CD4-positive, alpha-beta T cell treated with Interleukin-10 for 1 hour (primary cell): ENCODE measurements at regions not wholly inside any gene's neighbourhood (a gene's known extent, or its start where the extent isn't known, plus 50 kb on each side); places are given as distances from the start of the nearest gene placed in this dataset.

ENCODE experiments used
- DNase-seq: peaks from one replicate; pipeline ENCODE4 v3.0.0-alpha.2; 2020

- DNase-seq, result no peak
Observed at GRCh38 chr18:78168526-78168925, 811.1 kb upstream of the SALL3 start.

GRCh38 chr18:78169174-78169864 lies 810.3 kb upstream of the SALL3 start:
- no peak for DNase-seq

GRCh38 chr18:78171954-78172353 lies 807.7 kb upstream of the SALL3 start:
- DNase-seq, result no peak

- DNase-seq, result no peak
Observed at GRCh38 chr18:78174737-78175136, 804.9 kb upstream of the SALL3 start.

GRCh38 chr18:78178812-78179211 lies 800.8 kb upstream of the SALL3 start:
- no peak for DNase-seq

- DNase-seq, result no peak
Observed at GRCh38 chr18:78180741-78181140, 798.9 kb upstream of the SALL3 start.

- no peak for DNase-seq
Observed at GRCh38 chr18:78183815-78184214, 795.8 kb upstream of the SALL3 start.

- no peak for DNase-seq
Observed at GRCh38 chr18:78191276-78191675, 788.3 kb upstream of the SALL3 start.

- DNase-seq, result no peak
Observed at GRCh38 chr18:78192054-78192453, 787.6 kb upstream of the SALL3 start.

- no peak for DNase-seq
Observed at GRCh38 chr18:78196280-78196679, 783.3 kb upstream of the SALL3 start.

- DNase-seq, result no peak
Observed at GRCh38 chr18:78199002-78199401, 780.6 kb upstream of the SALL3 start.

- DNase-seq, result no peak
Observed at GRCh38 chr18:78199611-78200010, 780.0 kb upstream of the SALL3 start.

GRCh38 chr18:78207942-78208341 lies 771.7 kb upstream of the SALL3 start:
- DNase-seq, result no peak

GRCh38 chr18:78208461-78208860 lies 771.2 kb upstream of the SALL3 start:
- DNase-seq, result no peak

GRCh38 chr18:78213361-78213994 lies 766.1 kb upstream of the SALL3 start:
- DNase-seq, result no peak

GRCh38 chr18:78221496-78221895 lies 758.1 kb upstream of the SALL3 start:
- no peak for DNase-seq

- DNase-seq, result no peak
Observed at GRCh38 chr18:78228974-78229373, 750.6 kb upstream of the SALL3 start.

- DNase-seq, result no peak
Observed at GRCh38 chr18:78230911-78231310, 748.7 kb upstream of the SALL3 start.

- DNase-seq, result no peak
Observed at GRCh38 chr18:78232196-78232595, 747.4 kb upstream of the SALL3 start.

- DNase-seq, result no peak
Observed at GRCh38 chr18:78237864-78238263, 741.8 kb upstream of the SALL3 start.

- DNase-seq, result no peak
Observed at GRCh38 chr18:78238404-78239089, 741.1 kb upstream of the SALL3 start.

- no peak for DNase-seq
Observed at GRCh38 chr18:78239090-78239457, 740.5 kb upstream of the SALL3 start.

- no peak for DNase-seq
Observed at GRCh38 chr18:78240101-78240500, 739.5 kb upstream of the SALL3 start.

GRCh38 chr18:78240627-78241252 lies 738.9 kb upstream of the SALL3 start:
- DNase-seq, result no peak
